ENCODE measurements at regions not wholly inside any gene's neighbourhood (a gene's known extent, or its start where the extent isn't known, plus 50 kb on each side); places are given as distances from the start of the nearest gene placed in this dataset.

DNA sequence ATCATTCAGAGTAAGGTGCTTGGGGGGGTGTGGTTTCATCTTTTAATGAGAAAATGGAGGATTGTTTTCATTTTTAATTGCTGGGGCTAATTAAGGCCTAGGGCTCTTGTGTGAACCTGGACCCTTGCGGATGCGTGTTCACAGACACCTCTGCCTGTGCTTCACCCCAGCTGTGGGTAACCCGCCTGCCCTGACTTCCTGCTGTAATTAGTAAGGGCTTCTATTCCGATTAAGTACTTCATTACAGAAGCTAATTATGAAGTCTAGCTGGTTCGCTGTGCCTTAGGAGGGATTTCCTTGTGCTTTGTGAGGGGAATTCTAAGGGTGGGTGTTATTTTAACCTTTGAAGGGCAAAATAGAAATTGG, 215.3 kb downstream of the PMP22 start:
- DNase-seq (ENCODE audit: extremely low spot score, insufficient read length, low read depth), result no peak
- FAIRE-seq, result no peak

DNA sequence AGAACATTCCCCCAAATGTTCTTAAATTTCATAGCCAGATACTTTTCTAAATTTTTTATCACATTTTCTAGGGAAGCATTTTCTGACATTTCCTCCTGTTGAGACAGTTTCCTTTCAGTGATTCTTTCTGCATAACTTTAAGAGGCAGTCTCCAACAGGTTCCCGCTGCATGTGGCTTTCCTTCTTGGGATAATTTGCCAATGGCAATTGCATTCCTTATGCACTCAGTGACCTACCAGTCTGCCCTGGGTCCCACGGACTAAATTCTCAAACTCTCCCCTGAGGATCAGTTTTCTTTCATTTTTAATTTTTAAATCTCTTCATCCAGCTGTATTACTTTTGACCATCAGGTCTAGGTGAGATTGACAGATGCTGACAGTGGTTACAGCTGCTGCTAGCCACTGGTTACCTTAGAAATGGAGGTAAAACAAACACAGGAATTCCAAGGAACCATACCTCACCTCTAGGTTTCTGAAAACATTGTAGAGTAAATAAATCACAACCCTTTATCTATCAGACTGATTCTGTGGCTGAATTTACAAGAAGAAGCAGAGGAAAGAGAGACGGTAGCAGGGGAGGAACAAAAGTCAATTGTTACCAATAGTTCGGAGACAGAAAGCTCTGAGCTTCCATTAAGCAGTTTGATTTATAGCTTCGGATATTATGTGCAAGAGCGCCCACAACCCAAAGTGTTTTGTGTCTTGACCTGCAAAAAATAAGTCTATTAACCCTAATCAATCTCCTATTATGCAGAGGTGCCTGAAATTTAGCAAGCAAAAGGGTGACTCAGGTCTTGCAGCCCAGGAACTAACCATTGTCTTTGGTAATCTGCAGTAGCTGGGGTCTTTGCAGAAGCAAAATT, 216.0 kb downstream of the PMP22 start:
- DNase-seq (ENCODE audit: extremely low spot score, insufficient read length, low read depth) (no peak), FAIRE-seq (no peak)

DNA sequence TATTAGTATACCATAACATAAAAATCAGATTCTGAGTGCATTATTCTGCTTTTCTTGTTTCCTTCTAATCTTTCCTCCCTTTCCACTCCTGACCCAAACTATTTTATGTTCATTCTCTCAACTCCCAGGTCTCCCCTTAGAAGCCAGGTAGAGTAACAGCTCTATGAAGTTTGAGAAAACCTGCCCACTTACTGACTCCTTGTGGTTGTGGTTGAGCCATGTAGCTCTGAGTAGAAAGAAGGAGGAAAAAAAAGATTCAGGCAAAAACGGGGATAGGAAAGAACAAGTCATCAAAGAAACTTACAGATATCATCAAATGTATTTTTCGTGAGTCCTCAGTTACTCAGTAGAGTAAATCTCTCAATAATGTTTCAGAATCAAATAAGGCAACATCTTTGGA, 216.7 kb downstream of the PMP22 start:
- no peak for FAIRE-seq

DNA sequence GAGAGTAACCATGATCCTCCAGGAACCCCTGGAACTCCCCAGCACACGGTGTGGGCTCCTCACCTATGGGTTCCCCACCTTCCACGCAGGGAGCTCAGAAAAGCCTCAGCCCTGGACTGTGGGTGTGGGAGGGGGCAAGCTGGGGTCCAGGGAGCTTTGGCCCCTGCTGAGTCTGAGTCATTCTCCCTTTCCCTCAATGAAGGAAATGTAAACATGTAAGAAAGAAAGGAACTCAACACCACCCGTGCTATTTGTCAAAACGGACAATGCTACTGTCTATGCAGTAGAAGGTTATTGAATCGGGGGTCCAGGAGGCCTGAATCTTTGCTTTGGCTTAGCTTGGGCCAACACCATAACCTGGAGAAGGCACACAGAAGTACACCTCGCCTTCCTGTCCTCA, 222.8 kb downstream of the PMP22 start:
- no peak for DNase-seq (ENCODE audit: extremely low spot score, insufficient read length, low read depth)
- FAIRE-seq, result no peak

More for the DNA sequence above, 216.7 kb downstream of the PMP22 start:
- DNase-seq (ENCODE audit: extremely low spot score, insufficient read length, low read depth), result no peak

DNA sequence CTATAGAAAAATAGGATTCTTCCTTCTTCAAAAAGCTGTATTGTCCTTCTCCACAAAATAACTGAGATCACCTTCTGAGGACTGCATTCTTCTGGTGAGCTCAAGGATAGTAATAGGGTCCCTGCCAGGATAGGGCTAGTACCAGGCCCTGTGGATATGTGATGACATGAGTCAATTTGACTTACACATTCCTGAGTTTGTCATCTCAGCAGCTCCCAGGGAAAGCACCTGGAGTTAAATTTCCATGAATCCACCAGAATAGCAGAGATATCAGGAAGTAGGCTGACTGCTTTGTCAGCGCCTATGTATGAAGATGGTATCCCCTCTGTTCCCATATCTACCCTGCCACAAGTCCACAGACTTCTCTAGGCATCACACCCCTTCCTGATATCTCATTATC, 225.8 kb downstream of the PMP22 start:
- DNase-seq (ENCODE audit: extremely low spot score, insufficient read length, low read depth) (no peak), FAIRE-seq (no peak)

DNA sequence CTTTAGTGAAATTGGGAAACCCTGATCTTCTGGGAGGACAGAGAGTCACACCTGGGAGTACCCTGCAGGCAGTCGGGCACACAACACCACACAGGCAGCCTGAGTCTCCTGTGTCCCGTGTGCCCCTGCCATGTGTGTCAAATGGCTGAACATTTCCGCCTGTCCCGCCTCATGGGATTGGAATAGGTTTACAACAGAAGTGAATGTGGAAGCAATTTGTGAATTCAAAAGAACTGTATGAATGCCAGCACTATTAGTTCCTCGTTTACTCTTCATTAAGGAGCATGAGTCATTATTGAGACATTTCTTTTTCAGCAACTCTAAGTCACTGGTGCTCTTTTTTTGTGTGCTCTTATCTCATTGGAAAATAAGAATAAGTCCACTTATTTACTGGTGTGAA, 226.5 kb downstream of the PMP22 start:
- no peak for FAIRE-seq
- no peak for DNase-seq (ENCODE audit: extremely low spot score, insufficient read length, low read depth)

DNA sequence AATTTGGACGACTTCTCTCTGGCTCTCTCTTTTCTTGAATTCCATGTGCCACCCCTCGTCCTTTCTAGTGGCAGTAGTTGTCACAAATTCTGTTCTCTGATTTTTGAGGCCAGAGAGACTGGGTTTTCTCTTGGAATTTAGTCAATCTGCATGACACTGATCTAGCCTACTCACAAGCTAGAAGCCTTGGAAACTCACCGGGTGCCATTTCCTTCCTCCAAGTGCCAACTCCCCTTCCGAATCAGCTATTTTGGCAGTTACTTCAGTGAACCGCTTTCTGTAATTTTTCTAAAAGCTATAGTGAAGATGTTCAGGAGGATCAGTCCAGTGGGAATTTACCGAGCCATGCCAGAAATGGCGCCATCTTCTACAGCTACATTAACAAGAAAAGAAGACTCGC, 228.9 kb downstream of the PMP22 start:
- FAIRE-seq, result no peak
- no peak for DNase-seq (ENCODE audit: extremely low spot score, insufficient read length, low read depth)

DNA sequence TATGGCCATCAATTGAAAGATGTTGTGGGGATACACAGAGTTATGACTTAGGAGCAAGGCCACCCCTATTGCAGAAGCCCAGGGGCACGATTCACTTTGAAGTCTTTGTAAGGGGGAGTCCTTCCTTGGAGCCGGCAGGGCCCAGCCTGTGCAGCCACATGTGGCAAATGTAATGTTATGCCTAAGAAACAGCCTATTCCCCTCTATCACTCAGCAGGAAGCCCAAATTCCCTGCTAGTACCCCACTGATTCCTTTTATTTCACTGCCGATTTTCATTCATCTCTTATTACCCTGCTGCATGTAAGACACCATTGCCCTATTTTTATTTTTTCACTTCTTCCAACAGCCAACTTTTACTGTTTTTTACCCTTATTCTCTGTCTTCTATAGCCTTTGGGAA, 233.2 kb downstream of the PMP22 start:
- FAIRE-seq, result no peak
- DNase-seq (ENCODE audit: extremely low spot score, insufficient read length, low read depth), result no peak

DNA sequence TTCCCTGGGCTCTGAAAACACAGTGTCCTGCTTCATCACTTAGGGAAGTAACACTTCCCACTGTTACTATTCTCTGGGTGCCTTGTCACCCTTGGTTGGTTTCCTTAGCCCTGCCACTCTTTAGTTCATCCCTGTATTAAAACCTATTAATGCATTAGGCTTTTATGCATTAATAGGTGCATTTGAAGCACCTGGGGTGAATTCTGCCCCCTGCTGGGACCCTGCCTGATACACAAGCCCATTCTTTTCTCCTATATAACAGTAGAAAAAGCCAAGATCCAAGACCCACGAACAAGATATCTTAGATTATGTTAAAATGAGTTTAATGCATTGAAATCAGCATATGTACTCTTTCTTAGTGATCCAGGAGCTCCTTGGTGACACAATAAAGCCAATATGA, 235.7 kb downstream of the PMP22 start:
- FAIRE-seq (no peak), DNase-seq (ENCODE audit: extremely low spot score, insufficient read length, low read depth) (no peak)

DNA sequence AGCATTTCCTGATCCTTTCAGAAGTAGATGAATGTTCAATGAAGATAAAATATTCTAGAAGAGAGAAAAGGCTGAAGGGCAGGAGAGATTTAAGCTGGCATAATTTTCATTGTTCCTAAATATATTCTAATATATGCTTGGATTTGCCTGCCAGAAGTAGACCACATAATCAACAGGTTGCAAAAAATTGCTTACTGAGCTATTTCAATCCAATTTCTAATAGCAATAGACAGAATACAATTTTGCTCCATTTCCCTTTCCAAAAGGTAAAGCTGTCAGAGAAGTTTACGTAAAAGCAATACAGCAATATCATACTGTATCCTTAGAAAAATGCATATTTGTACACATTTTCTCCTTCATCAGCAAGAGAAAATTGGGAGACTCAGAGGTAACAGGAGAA, 237.3 kb downstream of the PMP22 start:
- DNase-seq (ENCODE audit: extremely low spot score, insufficient read length, low read depth) (no peak), FAIRE-seq (no peak)

DNA sequence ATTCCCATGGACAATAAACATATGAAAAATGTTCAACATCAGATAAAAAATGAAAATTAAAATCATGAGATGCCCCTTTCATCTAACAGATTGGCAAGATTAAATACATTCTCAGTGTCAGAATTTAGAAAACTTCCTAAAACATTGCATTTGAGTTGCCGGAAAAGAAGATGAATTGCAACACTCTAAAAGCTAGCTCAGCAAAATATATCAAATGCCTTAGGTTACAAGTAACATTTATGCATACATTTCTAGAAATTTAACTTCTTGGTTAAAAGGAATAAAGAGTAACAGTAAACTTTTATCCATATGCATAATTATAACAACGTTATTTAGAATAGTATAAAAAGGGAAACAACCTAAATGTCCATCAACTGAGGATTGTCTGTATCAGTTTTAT, 239.0 kb downstream of the PMP22 start:
- FAIRE-seq, result no peak
- DNase-seq (ENCODE audit: extremely low spot score, insufficient read length, low read depth), result no peak

DNA sequence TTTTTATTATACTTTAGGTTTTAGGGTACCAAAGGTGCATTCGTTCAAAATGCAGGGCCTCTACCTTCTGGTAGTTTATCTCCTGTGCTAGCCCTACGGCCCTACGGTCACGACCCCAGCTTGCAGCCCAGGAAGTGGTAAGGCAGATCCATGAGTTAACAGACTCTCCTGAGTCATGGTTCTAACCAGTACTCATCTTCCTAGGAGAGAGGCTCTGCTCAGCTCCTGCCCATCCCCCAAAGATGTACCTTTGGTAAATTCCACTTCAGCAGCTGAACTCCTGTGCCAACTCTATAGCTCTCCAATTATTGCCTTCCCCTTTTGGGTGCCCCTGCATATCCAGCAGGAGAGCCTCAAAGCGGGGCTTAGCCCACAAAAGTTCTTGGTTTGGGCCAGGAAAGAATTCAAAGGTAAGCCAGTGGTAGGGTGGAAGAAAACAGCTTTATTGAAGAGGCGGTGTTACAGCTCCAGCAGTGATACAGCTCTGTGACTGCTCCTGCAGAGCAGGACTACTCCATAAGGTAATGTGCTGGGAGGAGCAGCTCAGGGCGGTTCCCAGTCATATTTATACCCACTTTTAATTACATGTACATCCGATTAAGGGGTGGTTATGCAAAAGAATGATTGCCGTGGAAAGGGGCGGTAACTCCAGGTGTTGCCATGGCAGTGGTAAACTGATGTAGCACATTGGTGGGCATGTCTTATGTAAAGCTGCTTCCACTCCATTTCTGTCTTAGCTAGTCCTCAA, 241.4 kb downstream of the PMP22 start:
- FAIRE-seq (no peak), DNase-seq (ENCODE audit: extremely low spot score, insufficient read length, low read depth) (no peak)

DNA sequence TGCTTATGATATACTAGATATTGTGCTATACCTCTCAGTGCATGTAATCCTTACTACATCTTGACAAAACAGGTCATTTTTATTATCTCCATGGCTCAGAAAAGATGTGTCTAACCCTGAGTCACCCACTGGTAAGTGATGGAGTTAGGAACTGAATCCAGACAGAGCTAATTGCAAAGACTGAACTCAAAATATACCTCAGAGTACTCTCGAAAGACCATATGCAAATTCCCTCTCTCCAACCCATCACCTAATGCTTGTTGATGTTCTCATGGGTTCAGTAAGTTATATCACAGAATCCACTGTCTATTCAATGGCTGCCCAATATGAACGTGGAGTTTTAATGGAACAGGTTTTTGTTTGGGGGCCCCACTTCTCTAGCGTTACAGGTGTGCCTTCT, 246.0 kb downstream of the PMP22 start:
- DNase-seq (ENCODE audit: extremely low spot score, insufficient read length, low read depth), result no peak
- no peak for FAIRE-seq

DNA sequence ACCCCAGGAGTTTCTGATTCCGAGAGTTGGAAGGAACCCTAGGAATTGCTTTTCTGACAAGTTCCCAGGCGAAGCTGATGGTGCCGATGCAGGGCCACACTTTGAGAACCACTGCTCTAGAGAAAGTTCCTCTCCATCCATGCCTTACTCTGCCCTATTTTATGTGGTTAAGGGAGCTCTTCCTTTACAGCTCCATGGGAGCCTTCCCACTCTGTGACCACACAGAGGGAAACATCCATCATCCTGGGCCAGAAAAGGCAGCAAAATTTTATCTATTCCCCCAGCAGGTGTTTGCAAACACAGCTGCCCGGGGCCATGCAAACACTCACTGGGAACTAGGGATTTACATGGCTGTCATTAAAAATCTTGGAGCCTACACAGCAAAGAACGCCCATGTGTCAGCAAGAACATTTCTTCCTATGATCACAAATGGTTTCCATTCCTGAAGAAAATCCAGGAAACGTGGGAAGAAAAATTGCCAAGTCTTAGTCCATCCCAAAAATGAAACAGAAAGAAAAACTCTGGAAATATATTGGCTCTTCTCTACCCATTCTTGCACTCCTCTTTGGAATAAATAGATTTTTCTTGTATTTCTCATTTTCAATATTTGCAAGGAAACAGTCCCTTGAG, 252.7 kb downstream of the PMP22 start:
- DNase-seq (ENCODE audit: extremely low spot score, insufficient read length, low read depth), result no peak
- no peak for FAIRE-seq

DNA sequence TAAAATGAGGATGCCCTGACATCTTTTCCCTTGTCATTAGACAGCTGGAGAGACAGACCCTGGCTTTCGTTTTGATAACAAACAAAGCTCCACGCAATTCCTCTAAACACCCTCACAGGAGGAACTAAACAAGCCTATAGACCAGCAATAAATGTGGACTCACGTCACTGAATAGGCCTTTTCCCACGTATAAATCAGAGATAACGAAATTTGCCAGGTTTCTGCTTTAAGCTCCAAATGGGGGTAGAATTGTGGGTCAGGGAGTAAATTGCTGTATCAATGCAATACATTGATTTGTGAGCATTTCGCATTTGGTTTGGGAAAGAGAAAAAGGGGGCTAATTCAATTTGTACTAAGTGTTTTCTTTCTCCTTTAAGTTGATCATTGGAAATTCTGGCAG, 256.0 kb downstream of the PMP22 start:
- FAIRE-seq, result no peak
- no peak for DNase-seq (ENCODE audit: extremely low spot score, insufficient read length, low read depth)

DNA sequence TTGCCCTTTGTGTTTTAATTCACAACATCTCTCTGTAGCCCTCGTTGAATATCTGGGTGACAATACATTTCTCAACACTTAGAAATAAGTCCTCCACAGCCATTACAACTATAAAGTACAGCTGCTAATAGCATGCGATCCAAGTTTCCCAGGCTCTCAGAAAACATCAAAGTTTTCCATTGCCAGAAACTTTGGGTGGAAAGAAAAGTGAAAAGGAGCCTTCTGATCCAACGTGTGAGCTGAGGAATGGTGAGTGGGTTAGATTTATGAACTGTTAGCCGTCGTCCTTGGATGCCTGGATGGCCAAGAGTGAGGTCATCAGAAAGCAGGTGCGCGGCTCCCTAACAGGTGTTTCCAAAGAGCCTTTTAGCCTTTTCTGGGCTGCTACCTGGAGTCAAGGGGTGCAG, 258.0 kb downstream of the PMP22 start:
- no peak for DNase-seq (ENCODE audit: extremely low spot score, insufficient read length, low read depth)
- FAIRE-seq, result no peak

DNA sequence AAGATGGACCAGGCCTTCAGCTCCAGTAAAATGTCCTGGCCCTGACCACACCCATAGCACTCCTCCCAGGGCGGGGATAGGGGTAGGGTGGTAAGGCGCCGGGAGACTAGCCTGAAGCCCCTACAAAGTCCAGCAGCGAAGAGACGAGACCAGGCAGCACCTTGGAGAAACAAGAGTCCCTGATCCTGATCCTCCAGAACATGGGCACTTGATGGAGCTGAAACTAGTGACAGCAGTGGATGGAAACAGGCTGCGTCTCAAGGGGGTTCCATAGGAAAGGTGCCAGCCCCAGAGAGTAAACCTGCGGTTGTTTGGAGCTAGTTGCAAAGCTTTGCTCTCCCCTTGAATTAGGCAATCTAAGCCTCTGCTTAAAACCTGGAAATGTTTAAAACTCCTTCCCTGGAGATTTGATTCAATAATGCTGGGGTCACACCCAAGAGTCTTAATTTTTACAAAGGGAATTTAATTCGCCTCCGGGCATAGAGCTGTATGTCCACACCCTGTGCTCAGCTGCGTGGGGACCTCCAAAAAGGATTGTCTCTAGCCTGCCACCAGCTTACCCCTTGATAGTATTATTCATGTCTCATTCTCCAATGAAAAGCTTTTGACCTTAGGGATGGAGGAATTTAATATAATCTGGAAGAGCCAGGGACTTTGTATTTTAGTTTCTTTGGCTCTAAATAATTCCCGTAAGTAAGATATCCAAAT, 258.6 kb downstream of the PMP22 start:
- FAIRE-seq (no peak), DNase-seq (ENCODE audit: extremely low spot score, insufficient read length, low read depth) (no peak)

DNA sequence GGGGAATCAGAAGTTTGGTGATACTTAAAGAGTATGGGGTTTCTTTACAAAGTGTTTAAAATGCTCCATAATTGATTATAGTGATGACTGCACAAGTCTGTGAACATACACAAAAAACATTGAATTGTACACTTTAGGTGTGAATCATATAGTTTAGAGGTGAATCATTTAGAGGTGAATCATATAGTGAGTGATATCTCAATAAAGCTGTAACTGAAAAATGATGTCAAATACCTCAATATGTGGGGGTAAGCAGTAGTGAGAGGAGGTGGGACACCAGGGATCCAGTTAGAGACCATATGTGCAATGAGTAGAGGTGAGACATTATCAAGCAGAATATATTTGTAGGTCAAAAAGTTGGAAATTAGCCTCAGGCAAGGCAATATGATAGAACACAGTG, 264.5 kb downstream of the PMP22 start:
- no peak for DNase-seq (ENCODE audit: extremely low spot score, insufficient read length, low read depth)
- FAIRE-seq, result no peak

DNA sequence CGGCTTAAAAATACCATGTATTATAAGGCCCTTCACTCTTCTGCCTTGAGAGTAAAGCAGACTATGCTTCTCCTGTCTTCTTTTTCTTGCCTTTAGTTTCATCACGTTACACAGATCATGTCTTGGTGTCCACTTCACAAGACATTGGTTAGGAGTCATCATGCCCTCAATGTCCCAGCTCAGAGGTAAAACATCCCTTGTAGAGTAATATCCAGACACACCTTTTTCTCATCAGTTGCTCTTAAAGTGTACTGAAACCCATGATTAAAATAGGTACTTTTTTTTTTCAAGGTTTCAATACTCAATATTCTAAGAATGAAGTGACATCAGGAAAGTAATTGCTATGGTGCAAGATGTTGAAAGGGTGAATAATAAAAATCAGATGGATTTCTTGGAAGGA, 267.8 kb downstream of the PMP22 start:
- FAIRE-seq, result no peak
- DNase-seq (ENCODE audit: extremely low spot score, insufficient read length, low read depth), result no peak

DNA sequence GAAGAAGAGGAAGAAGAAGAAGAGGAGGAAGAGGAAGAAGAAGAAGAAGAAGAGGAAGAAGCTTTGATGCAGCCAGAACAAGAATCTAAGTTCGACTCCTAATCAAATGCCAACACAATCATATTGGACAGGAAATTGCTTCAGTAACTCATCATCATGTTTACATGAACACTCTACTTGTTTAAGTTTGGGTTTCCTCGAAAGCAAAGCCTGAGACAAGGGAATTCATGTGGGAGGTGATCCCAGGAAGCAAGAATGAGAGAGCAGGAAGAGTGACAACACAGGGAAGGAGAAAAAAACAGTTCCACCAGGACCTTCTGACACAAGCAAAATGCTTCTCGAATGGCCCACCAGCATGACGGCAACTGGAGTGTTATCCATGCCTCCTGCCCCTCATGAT, 279.0 kb downstream of the PMP22 start:
- FAIRE-seq, result no peak
- DNase-seq (ENCODE audit: extremely low spot score, insufficient read length, low read depth), result no peak

DNA sequence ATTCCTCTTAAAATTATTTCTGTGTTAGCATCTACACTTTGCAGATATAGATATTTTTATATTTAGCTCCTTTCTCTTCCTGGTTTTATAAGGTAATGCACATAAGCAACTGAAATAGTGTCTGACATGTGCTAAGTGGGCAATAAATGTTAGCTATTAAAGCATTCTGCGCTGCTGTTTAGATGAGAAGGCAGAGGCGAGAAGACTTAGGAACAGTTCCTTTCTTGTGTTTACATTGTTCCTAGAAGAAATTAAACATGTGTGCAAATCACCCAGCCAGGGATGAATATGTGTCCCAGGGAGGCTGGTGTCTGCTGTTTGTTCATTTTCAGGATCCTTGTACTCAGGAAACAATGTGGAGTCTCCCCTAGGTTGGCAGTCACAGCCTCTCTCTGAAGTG, 292.3 kb downstream of the PMP22 start:
- FAIRE-seq (no peak), DNase-seq (ENCODE audit: extremely low spot score, insufficient read length, low read depth) (no peak)

Measured in GM18507 (cell line).